HG02571 (cell line): ENCODE measurements at regions not wholly inside any gene's neighbourhood (a gene's known extent, or its start where the extent isn't known, plus 50 kb on each side); places are given as distances from the start of the nearest gene placed in this dataset.

ENCODE experiments used
- ATAC-seq: cut with Tn5 transposase; IDR thresholded peaks from one replicate; pipeline ENCODE4 v1.9.1; 2021; ENCODE audit warnings: mild to moderate bottlenecking, moderate library complexity; ENCODE audit not compliant: unreplicated experiment

- ATAC-seq, result no peak
Observed at GRCh38 chr5:74083096-74083791, 457.2 kb downstream of the ARHGEF28 start.

- ATAC-seq, result no peak
Observed at GRCh38 chr5:74082512-74083055, 456.6 kb downstream of the ARHGEF28 start.

DNA sequence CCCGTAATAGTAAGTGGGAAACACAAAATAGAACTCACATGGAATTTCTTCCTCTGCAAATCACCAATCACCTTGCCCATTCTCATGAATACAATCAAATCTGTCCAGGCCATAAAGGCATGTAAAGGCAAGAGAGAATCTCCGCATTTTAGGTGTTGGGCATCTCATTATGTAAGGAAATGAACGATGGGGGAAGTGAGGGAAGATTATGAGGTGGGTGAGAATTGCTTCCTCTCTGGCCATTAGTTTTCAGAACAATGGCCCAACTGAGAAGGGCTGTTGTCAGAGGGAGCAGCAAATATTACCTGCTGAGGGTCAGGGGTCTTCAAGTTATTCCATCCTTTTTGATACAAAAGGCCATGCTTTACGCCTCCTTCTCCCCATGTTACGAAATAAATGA is 455.1 kb downstream of the ARHGEF28 start:
- ATAC-seq, result no peak

DNA sequence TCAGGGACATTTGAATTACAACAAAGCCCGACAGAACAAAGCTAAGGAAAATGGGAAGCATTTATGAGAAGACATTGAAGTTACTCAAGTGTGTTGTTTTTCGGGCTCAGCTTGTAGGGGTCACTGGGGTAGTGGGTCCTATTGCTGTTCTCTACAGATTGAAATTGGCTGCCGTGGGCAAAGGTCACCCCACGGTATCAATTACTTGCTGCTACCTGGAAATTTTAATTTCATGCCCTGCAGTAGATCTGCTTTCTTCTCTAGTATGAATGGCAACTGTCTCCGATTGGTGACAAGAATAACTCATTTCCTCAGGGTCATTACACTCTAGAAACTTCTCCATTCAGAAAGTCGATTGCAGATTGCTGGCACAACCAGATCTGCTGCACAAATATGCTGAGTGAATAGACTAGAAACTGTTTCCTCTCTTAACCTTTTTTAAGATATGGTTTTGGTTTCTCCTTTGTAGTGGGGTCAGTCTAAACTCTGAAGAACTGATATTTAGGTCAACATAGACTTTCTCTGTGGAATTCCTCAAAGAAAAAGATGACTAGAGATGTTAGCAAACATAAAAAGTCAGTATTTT is 454.1 kb downstream of the ARHGEF28 start:
- no peak for ATAC-seq

- no peak for ATAC-seq
Observed at GRCh38 chr5:74075501-74076484, 449.8 kb downstream of the ARHGEF28 start.

GRCh38 chr5:74074111-74074510 is 448.1 kb downstream of the ARHGEF28 start:
- ATAC-seq, result no peak

GRCh38 chr5:74073257-74073656 is 447.3 kb downstream of the ARHGEF28 start:
- no peak for ATAC-seq

GRCh38 chr5:74072646-74073045 is 446.6 kb downstream of the ARHGEF28 start:
- ATAC-seq, result no peak

DNA sequence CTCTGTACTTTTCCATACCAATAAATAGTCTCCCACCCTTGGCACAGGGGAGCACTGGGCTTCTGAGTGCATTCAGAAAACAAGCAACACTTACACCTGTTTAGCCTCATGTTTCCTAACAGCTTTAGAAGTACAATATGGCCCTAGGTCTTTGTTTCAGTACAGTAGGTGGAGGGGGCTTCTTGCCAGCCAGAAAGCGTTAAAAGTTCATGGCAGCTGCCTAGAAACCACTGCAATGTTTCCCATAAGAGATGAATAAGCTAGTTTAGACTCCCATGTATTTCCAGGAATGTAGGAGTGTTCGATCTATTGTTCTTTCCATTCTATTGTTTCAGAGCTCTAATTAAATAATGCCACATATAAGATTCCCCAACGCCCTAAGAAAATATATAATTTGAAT is 444.8 kb downstream of the ARHGEF28 start:
- ATAC-seq, result no peak

- ATAC-seq, result no peak
Observed at GRCh38 chr5:74069741-74070140, 443.7 kb downstream of the ARHGEF28 start.

- no peak for ATAC-seq
Observed at GRCh38 chr5:74067748-74068541, 441.9 kb downstream of the ARHGEF28 start.

- ATAC-seq, result no peak
Observed at GRCh38 chr5:74064911-74065310, 438.9 kb downstream of the ARHGEF28 start.

- ATAC-seq, result no peak
Observed at GRCh38 chr5:74064225-74064624, 438.2 kb downstream of the ARHGEF28 start.

DNA sequence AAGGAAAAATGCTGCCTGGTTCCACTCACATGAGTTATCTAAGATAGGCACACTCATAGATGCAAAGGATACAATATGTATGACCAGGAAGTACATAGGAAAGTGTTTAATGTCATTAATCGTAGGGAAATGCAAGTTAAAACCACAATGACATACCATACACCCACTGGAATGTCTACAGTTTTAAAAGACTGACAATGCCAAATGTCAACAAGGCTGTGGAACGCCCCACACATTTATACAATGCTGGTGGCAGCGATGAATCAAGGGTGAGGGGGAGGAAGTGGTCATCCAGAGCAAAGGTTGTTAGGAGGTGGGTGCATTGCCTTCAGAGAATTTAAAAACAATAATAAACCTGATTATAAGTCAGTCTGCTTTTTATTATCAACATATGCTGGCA is 437.8 kb downstream of the ARHGEF28 start:
- no peak for ATAC-seq

- no peak for ATAC-seq
Observed at GRCh38 chr5:74063346-74063745, 437.4 kb downstream of the ARHGEF28 start.

DNA sequence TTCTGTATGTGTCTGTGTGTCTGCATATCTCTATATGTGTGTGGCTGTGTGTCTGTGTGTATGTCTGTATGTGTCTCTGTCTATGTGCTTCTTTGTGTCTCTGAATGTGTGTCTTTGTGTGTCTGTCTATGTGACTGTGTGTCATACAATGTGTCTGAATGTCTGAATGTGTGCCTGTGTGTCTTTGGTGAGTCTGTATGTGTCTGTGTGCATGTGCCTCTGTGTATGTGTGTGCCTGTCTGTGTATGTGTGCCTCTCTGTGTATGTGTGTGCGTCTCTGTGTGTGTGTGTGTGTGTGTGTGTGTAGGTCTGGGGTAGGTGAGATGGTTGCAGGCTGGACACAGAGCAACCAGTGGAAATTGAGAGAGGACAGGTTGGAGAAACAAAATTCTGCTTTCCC is 435.3 kb downstream of the ARHGEF28 start:
- ATAC-seq, result no peak

- ATAC-seq, result no peak
Observed at GRCh38 chr5:74059706-74060105, 433.7 kb downstream of the ARHGEF28 start.

- no peak for ATAC-seq
Observed at GRCh38 chr5:74056789-74057164, 430.8 kb downstream of the ARHGEF28 start.

- ATAC-seq, result no peak
Observed at GRCh38 chr5:74056107-74056788, 430.3 kb downstream of the ARHGEF28 start.

DNA sequence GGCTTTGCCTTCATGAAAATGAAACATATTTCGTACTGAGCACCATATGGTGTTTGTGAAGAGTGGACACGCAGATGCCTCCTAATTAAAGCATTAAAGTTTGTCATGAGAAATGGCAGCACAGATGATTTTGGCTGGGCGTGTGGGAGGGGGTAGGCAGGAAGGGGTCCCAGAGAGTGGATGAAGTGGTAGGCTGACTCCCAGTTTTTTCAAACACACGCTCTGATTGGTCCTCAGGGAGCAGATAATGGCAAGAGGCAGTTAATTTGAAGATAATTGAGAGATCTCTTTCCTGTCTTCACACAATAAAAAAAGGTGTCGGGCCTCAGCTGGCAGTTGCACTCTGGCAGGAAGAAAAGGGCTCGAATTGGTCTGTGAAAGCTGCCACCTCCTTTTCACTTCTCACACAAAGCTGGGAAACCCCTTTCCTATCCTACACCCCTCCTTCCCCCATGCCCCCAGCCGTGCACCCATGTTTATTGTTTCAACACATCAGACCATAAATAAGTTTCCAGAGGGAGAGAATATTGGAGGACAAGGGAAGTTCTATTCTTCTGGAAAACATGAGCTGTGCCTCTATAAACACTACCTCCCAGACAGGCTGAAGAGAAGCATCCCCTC is 429.6 kb downstream of the ARHGEF28 start:
- no peak for ATAC-seq
